Suprapubic skin (tissue), 4 donors: ENCODE measurements at regions not wholly inside any gene's neighbourhood (a gene's known extent, or its start where the extent isn't known, plus 50 kb on each side); places are given as distances from the start of the nearest gene placed in this dataset.

Source experiments
- CTCF ChIP-seq, 2 donors: fragments of 200-600 bp in 1 of 2; fragments of 450-650 bp in 1 of 2; sonication (generic) in 1 of 2; IDR thresholded peaks; one replicate each; pipeline ENCODE4 v1.5.1; 2016 to 2019; ENCODE audit warnings: antibody characterized with exemption in 2 of 2, mild to moderate bottlenecking in 1 of 2, moderate library complexity in 1 of 2
- EP300 ChIP-seq: sonication (generic); formaldehyde crosslinking; IDR thresholded peaks from one replicate; pipeline ENCODE4 v1.6.1; 2017; ENCODE audit warnings: antibody characterized with exemption
- POLR2A ChIP-seq, 2 donors: fragments of 450-650 bp; IDR thresholded peaks; one replicate each; pipeline ENCODE4 v1.6.1; 2017; ENCODE audit warnings: antibody characterized with exemption in 2 of 2, mild to moderate bottlenecking in 2 of 2, moderate library complexity in 2 of 2
- POLR2AphosphoS5 ChIP-seq, 3 donors: sonication (generic); formaldehyde crosslinking; IDR thresholded peaks; one replicate each; pipeline ENCODE4 v1.6.1; 2017; ENCODE audit warnings: antibody characterized with exemption in 3 of 3

- no peak for TF ChIP-seq POLR2A (IDR thresholded peaks at IDR 0.05)
- no peak for TF ChIP-seq CTCF (IDR thresholded peaks at IDR 0.05)
- no peak for TF ChIP-seq POLR2AphosphoS5 (IDR thresholded peaks at IDR 0.05)
- no peak for TF ChIP-seq EP300
Measured at GRCh38 chr3:8405144-8405543, 96.5 kb upstream of the LMCD1 start.
